ENCODE measurements at regions not wholly inside any gene's neighbourhood (a gene's known extent, or its start where the extent isn't known, plus 50 kb on each side); places are given as distances from the start of the nearest gene placed in this dataset.

DNA sequence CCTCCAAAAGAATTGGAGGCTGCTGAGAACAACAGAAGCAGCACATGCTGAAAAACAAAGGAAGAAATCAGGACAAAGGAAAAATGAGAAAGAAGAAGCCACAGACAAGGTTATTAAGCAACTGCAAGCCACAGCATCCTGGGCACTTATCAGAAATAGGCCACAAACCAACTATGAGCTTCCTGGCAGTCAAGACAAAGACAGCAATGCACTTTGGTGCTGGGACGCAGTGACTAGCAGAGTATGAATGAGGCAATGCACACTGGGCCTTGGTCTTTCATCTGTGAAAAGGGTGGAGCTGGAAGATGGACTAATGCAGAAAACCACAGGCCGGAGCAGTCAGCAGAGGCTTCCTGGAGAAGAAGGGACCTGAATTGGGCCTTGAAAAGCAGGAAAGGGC is 56.0 kb upstream of the LINGO1 start:
- no peak overlapping the region for H3K4me3 ChIP-seq
- H3K4me1 ChIP-seq (ENCODE audit: insufficient read depth), result no peaks in the 10 kb centered on the region
- H3K9me3 ChIP-seq, result no peaks in the 10 kb centered on the region
- no peak overlapping the region for H3K27ac ChIP-seq
- 85 to 92% (median 90%) methylated on average over 2 of the region's 2 CpGs for WGBS, 3 donors
- intact Hi-C loops (cut with DNase I), result no loop called here
- DNase-seq, result no peak
- no peaks in the 10 kb centered on the region for H3K27me3 ChIP-seq
- TF ChIP-seq, protein P1, sequence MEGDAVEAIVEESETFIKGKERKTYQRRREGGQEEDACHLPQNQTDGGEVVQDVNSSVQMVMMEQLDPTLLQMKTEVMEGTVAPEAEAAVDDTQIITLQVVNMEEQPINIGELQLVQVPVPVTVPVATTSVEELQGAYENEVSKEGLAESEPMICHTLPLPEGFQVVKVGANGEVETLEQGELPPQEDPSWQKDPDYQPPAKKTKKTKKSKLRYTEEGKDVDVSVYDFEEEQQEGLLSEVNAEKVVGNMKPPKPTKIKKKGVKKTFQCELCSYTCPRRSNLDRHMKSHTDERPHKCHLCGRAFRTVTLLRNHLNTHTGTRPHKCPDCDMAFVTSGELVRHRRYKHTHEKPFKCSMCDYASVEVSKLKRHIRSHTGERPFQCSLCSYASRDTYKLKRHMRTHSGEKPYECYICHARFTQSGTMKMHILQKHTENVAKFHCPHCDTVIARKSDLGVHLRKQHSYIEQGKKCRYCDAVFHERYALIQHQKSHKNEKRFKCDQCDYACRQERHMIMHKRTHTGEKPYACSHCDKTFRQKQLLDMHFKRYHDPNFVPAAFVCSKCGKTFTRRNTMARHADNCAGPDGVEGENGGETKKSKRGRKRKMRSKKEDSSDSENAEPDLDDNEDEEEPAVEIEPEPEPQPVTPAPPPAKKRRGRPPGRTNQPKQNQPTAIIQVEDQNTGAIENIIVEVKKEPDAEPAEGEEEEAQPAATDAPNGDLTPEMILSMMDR (IDR thresholded peaks at IDR 0.05), result no peak
- no peaks in the 10 kb centered on the region for H3K36me3 ChIP-seq

DNA sequence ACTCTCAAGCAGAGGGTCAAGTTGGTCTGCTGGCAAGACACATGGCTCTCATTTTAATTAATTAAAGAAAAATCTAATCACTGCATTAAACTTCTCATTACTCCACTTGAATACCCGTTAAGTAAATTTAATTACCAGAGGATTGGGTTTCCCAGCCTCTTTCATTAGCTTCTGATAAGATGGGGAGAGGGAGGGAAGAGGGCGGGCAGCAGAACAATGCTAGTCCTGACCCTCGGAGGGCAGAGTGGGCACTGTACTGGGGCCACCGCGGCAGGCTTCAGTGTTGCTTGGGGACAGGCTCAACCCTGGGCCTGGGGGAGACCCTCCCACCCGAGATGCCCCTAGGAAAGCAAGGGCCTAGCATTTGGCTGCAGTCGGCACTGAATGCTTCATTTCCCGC is 55.6 kb upstream of the LINGO1 start:
- no peak for DNase-seq
- no peaks in the 10 kb centered on the region for H3K27me3 ChIP-seq
- intact Hi-C loops (cut with DNase I), result no loop called here
- no peaks in the 10 kb centered on the region for H3K9me3 ChIP-seq
- H3K36me3 ChIP-seq, result no peaks in the 10 kb centered on the region
- TF ChIP-seq EP300 (IDR thresholded peaks at IDR 0.05), result no peak
- TF ChIP-seq POLR2A (IDR thresholded peaks at IDR 0.05), result no peak
- TF ChIP-seq, protein P1 (IDR thresholded peaks at IDR 0.05), result no peak
- no peak overlapping the region for H3K27ac ChIP-seq
- 64 to 73% (median 69%) methylated on average over 8 of the region's 8 CpGs for WGBS, 3 donors
- H3K4me3 ChIP-seq, result no peak overlapping the region
- H3K4me1 ChIP-seq (ENCODE audit: insufficient read depth), result no peaks in the 10 kb centered on the region

DNA sequence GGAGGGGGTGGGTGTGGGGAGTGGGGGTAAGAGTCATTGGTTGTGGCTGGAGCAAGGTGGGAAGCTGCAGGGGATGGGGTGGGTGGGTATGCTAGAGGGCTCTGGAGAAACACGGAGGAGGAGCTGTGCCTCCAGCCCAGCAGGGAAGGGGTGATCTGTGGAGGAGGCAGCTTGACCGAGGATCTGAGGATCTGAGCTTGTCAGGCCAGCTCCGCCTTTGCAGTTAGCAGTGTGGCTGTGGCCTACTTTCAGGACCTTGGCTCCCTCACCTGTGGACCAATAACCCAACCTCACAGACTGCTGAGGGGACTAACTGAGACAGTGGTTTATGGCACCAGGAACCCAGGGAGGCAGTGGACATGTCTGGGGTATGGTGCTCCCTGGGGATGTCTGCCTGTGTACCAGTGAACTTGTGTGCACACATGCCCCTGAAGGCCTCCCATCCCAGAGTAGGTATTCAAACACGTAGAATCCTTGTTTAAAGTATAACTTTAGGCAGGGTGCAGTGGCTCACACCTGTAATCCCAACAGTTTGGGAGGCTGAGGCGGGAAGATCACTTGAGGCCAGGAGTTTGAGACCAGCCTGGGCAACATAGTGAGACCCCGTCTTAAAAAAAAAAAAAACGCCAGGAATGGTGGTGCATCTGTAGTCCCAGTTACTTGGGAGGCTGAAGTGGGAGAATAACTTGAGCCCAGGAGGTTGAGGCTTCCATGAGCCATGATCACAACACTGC is 52.5 kb upstream of the LINGO1 start:
- Histone ChIP-seq H3K36me3 (no peaks in the 10 kb centered on the region), H3K27me3 (no peaks in the 10 kb centered on the region), H3K4me3 (no peak overlapping the region), H3K4me1 (ENCODE audit: insufficient read depth) (no peaks in the 10 kb centered on the region), H3K27ac (no peak overlapping the region), H3K9me3 (no peaks in the 10 kb centered on the region)
- intact Hi-C loops (cut with DNase I), result no loop called here
- 67 to 77% (median 68%) methylated on average over 7 of the region's 7 CpGs for WGBS, 3 donors
- no peak for DNase-seq
- TF ChIP-seq EP300 (IDR thresholded peaks at IDR 0.05) (no peak), POLR2A (IDR thresholded peaks at IDR 0.05) (no peak)
- TF ChIP-seq, protein P1 (IDR thresholded peaks at IDR 0.05), result no peak

DNA sequence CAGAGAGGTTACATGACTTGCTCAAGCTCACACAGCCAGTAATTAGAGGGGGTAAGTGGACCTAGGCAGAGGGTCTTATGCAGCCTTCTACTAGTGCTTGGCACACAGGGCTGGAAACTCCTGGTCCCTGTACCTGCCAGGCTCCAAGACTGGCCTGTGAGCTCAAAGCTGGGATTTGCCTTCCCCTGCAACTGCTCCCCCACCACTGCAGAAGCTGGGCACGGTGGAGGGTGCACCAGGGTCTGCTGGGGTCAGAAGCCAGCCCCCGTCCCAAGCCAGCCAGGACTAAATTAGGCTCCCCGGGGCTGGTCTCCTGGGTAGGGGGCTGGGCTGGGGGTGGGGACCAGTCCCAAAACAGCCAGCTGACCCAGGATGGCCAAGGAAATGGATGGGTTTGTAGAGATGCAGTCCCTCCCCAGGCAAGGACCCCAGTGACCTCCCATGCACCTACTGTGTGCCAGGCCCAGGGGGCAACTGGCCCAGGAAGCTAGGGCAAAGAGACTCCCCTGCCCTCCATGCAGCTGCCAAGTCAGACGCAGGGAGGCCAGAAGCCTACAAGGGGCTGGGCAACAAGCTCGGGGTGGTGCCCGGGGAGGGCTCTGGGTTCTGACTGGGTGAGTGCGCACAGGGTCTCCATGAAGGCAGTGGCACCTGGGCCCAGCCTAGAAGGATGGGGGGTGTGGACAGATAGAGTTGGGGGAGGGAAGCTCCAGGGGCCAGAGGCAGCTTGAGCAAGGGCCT is 51.8 kb upstream of the LINGO1 start:
- WGBS, 3 donors, result 73 to 90% (median 80%) methylated on average over 4 to 7 of the region's 7 CpGs
- intact Hi-C loops (cut with DNase I), result no loop called here
- H3K4me1 ChIP-seq (ENCODE audit: insufficient read depth), result no peaks in the 10 kb centered on the region
- H3K27me3 ChIP-seq, result no peaks in the 10 kb centered on the region
- no peak for DNase-seq
- no peak overlapping the region for H3K4me3 ChIP-seq
- TF ChIP-seq POLR2A (IDR thresholded peaks at IDR 0.05), result no peak
- no peak for TF ChIP-seq EP300 (IDR thresholded peaks at IDR 0.05)
- TF ChIP-seq, protein P1 (IDR thresholded peaks at IDR 0.05), result no peak
- H3K9me3 ChIP-seq, result no peaks in the 10 kb centered on the region
- no peak overlapping the region for H3K27ac ChIP-seq
- H3K36me3 ChIP-seq, result no peaks in the 10 kb centered on the region

Data from ovary (tissue), 7 donors.